GM23338 (cell line): ENCODE measurements at regions not wholly inside any gene's neighbourhood (a gene's known extent, or its start where the extent isn't known, plus 50 kb on each side); places are given as distances from the start of the nearest gene placed in this dataset.

ENCODE experiments used
- ATAC-seq: fragments of 200-7000 bp; cut with Tn5 transposase; 3 replicates; pipeline ENCODE4 v1.9.1; 2020
- DNase-seq: peaks from one replicate; pipeline ENCODE4 v3.0.0-alpha.2; 2015; ENCODE audit warnings: low spot score
- H2AFZ ChIP-seq: fragments of 200-600 bp; sonication (generic); 2 replicates; pipeline ENCODE4 v1.8.0; 2016; ENCODE audit warnings: antibody characterized with exemption, mild to moderate bottlenecking, moderate library complexity
- H3F3A ChIP-seq: fragments of 200-600 bp; sonication (generic); replicated peaks from 2 replicates; pipeline ENCODE4 v1.8.0; 2017; ENCODE audit warnings: antibody characterized with exemption, mixed run types, low read depth
- H3K27ac ChIP-seq: fragments of 200-600 bp; sonication (generic); 2 replicates; pipeline ENCODE4 v1.6.1; 2016; ENCODE audit warnings: low read depth
- H3K27me3 ChIP-seq: fragments of 200-600 bp; sonication (generic); 2 replicates; pipeline ENCODE4 v1.8.0; 2016; ENCODE audit warnings: mild to moderate bottlenecking, mixed run types, moderate library complexity; ENCODE audit not compliant: insufficient read depth
- H3K36me3 ChIP-seq: fragments of 200-600 bp; sonication (generic); 2 replicates; pipeline ENCODE4 v1.8.0; 2016; ENCODE audit warnings: mild to moderate bottlenecking; ENCODE audit not compliant: insufficient read depth
- H3K4me1 ChIP-seq: fragments of 200-600 bp; sonication (generic); 2 replicates; pipeline ENCODE4 v1.8.0; 2016; ENCODE audit warnings: mild to moderate bottlenecking, moderate library complexity; ENCODE audit not compliant: insufficient read depth
- H3K4me2 ChIP-seq: fragments of 200-600 bp; sonication (generic); 2 replicates; pipeline ENCODE4 v1.7.1; 2017; ENCODE audit warnings: mixed run types
- H3K4me3 ChIP-seq: fragments of 200-600 bp; sonication (generic); 2 replicates; pipeline ENCODE4 v1.6.1; 2016; ENCODE audit warnings: mixed run types
- H3K79me2 ChIP-seq: fragments of 200-600 bp; sonication (generic); replicated peaks from 2 replicates; pipeline ENCODE4 v1.8.0; 2017; ENCODE audit warnings: mild to moderate bottlenecking; ENCODE audit not compliant: insufficient read depth
- H3K9me2 ChIP-seq: fragments of 200-600 bp; sonication (generic); 2 replicates; pipeline ENCODE4 v1.8.0; 2017; ENCODE audit not compliant: insufficient read depth
- H4K20me1 ChIP-seq: fragments of 200-600 bp; sonication (generic); replicated peaks from 2 replicates; pipeline ENCODE4 v1.8.0; 2017; ENCODE audit warnings: mild to moderate bottlenecking; ENCODE audit not compliant: insufficient read depth
- H3K27ac Mint-ChIP-seq: 2 replicates; pipeline ENCODE4 v1.8.0; 2020; ENCODE audit warnings: inconsistent platforms, mild to moderate bottlenecking, moderate library complexity, mixed read lengths
- H3K27me3 Mint-ChIP-seq: 3 replicates; pipeline ENCODE4 v1.8.0; 2022; ENCODE audit warnings: low read depth, mild to moderate bottlenecking, moderate library complexity, mixed read lengths, inconsistent platforms; ENCODE audit not compliant: insufficient read depth, poor library complexity
- H3K36me3 Mint-ChIP-seq: 3 replicates; pipeline ENCODE4 v1.8.0; 2021; ENCODE audit warnings: low read depth, mild to moderate bottlenecking, inconsistent platforms, moderate library complexity, mixed read lengths
- H3K4me1 Mint-ChIP-seq: 3 replicates; pipeline ENCODE4 v1.8.0; 2020; ENCODE audit warnings: mild to moderate bottlenecking, inconsistent platforms, mixed read lengths
- H3K4me3 Mint-ChIP-seq: 3 replicates; pipeline ENCODE4 v1.8.0; 2021; ENCODE audit warnings: moderate library complexity, mild to moderate bottlenecking, inconsistent platforms, mixed read lengths
- H3K9me3 Mint-ChIP-seq: 3 replicates; pipeline ENCODE4 v1.8.0; 2020; ENCODE audit warnings: moderate library complexity, mild to moderate bottlenecking, inconsistent platforms, mixed read lengths
- CREB1 ChIP-seq: fragments of 250-450 bp; sonication (Bioruptor Pico); IDR thresholded peaks from 2 replicates; pipeline ENCODE4 v1.5.0; 2020; ENCODE audit warnings: low read depth, mild to moderate bottlenecking, moderate library complexity
- CTCF ChIP-seq, 2 experiments: fragments of 200-600 bp in 1 of 2; sonication (generic) in 1 of 2; conservative IDR thresholded peaks; 2 replicates each; pipeline versions ENCODE4 v1.5.1 to v1.6.1; 2016 to 2017; ENCODE audit warnings: antibody characterized with exemption in 2 of 2, low read depth in 2 of 2, mild to moderate bottlenecking in 2 of 2, moderate library complexity in 1 of 2
- ETS1 ChIP-seq: IDR thresholded peaks from 2 replicates; pipeline ENCODE4 v1.6.1; 2016; ENCODE audit warnings: antibody characterized with exemption
- EZH2 ChIP-seq: fragments of 200-600 bp; sonication (generic); IDR thresholded peaks from one replicate; pipeline ENCODE4 v1.8.0; 2017; ENCODE audit warnings: antibody characterized with exemption, mild to moderate bottlenecking, low read depth; ENCODE audit not compliant: unreplicated experiment
- EZH2phosphoT487 ChIP-seq: fragments of 200-600 bp; sonication (generic); IDR thresholded peaks from one replicate; pipeline ENCODE4 v1.8.1; 2018; ENCODE audit warnings: antibody characterized with exemption; ENCODE audit not compliant: unreplicated experiment
- JUNB ChIP-seq: IDR thresholded peaks from one replicate; pipeline ENCODE4 v1.6.1; 2016; ENCODE audit warnings: antibody characterized with exemption; ENCODE audit not compliant: unreplicated experiment
- NANOG ChIP-seq: IDR thresholded peaks from 2 replicates; pipeline ENCODE4 v1.6.1; 2016; ENCODE audit warnings: antibody characterized with exemption, borderline replicate concordance
- POLR2AphosphoS5 ChIP-seq: IDR thresholded peaks from 2 replicates; pipeline ENCODE4 v1.6.1; 2016; ENCODE audit warnings: antibody characterized with exemption, low read depth
- REST ChIP-seq: IDR thresholded peaks from one replicate; pipeline ENCODE4 v1.6.1; 2018; ENCODE audit warnings: antibody characterized with exemption; ENCODE audit not compliant: unreplicated experiment
- STAT1 ChIP-seq: IDR thresholded peaks from one replicate; pipeline ENCODE4 v1.6.1; 2016; ENCODE audit warnings: antibody characterized with exemption; ENCODE audit not compliant: unreplicated experiment
- ZNF114 ChIP-seq: fragments of 250-450 bp; sonication (Bioruptor Pico); IDR thresholded peaks from 2 replicates; pipeline ENCODE4 v1.5.0; 2020; ENCODE audit warnings: mild to moderate bottlenecking, moderate library complexity
- ZNF331 ChIP-seq: fragments of 250-450 bp; sonication (Bioruptor Pico); IDR thresholded peaks from 2 replicates; pipeline ENCODE4 v1.5.0; 2020; ENCODE audit warnings: low read depth, mild to moderate bottlenecking, moderate library complexity
- ZNF462 ChIP-seq: fragments of 250-450 bp; sonication (Bioruptor Pico); IDR thresholded peaks from 2 replicates; pipeline ENCODE4 v1.5.0; 2020; ENCODE audit warnings: mild to moderate bottlenecking, moderate library complexity

- H3K27ac ChIP-seq: no peak overlapping the region
- H3K4me3 ChIP-seq: no peak overlapping the region
- DNase-seq (no peak), ATAC-seq (no peak)
- Mint-ChIP-seq H3K4me1 (peaks cover 7% of the 10 kb centered on the region; the same call in 2 of the 3 replicates), H3K4me3 (no peak overlapping the region), H3K36me3 (peaks cover 3% of the 10 kb centered on the region; the same call in 1 of the 3 replicates), H3K9me3 (0 out of 3 replicates have a peak, but pooled peaks cover 5% of the 10 kb centered on the region), H3K27me3 (no peaks in the 10 kb centered on the region), H3K27ac (no peak overlapping the region)
- no peaks in the 10 kb centered on the region for H3K9me2 ChIP-seq
- H3F3A ChIP-seq: no peaks in the 10 kb centered on the region
- H3K4me2 ChIP-seq: no peak overlapping the region
- no peak overlapping the region for H2AFZ ChIP-seq
- H4K20me1 ChIP-seq: no peaks in the 10 kb centered on the region
- no peak for TF ChIP-seq ETS1
- no peak for TF ChIP-seq EZH2phosphoT487
- no peak for TF ChIP-seq ZNF331
- TF ChIP-seq POLR2AphosphoS5: no peak
- TF ChIP-seq STAT1: no peak
- no peak for TF ChIP-seq JUNB
- TF ChIP-seq CREB1: no peak
- no peak for TF ChIP-seq EZH2
- TF ChIP-seq ZNF114 (CRISPR knock-in tag): no peak
- no peak for TF ChIP-seq CTCF (conservative IDR thresholded peaks at IDR 0.05; ENCODE audit: low read depth in 2 of 2)
- TF ChIP-seq ZNF462 (CRISPR knock-in tag): no peak
- TF ChIP-seq REST: no peak
- TF ChIP-seq NANOG: no peak
- H3K79me2 ChIP-seq: no peaks in the 10 kb centered on the region
- H3K36me3 ChIP-seq: no peaks in the 10 kb centered on the region
- no peaks in the 10 kb centered on the region for H3K27me3 ChIP-seq
- H3K4me1 ChIP-seq: no peaks in the 10 kb centered on the region
Measured at GRCh38 chr18:30385684-30386083, 656.9 kb downstream of the DSC3 start.
